T-helper 2 cell treated with Interferon-gamma antibody and Interleukin-4, amounts not matched to agents 100 ng/mL and 5 ng/mL, for 36 hours (primary cell): ENCODE measurements at regions not wholly inside any gene's neighbourhood (a gene's known extent, or its start where the extent isn't known, plus 50 kb on each side); places are given as distances from the start of the nearest gene placed in this dataset.

Experiments
- intact Hi-C: fragments of 100-400 bp; cut with micrococcal nuclease; formaldehyde crosslinking; loops from one replicate; pipeline ENCODE4 v1.15.1; 2023

DNA sequence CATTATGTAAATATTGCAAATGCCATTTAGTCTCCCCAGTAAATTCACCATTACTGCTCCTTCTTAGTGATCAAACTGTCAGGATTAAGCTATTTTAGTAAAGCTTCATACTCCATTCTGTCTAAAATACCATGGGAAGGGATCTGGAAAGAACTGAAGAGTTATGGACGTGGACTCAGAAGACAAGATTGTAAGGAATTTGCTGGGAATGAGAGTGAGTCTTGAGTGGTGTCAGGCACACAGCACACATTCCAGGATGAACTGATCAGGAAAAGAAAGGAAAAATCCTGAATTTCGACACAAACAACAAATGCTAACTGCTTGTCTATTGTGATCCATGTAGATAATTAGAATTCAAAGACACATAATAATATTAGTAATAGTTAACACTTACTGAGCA, 311.0 kb downstream of the CENPC start:
- intact Hi-C loops, result no loop called here

GRCh38 chr4:67229148-67229547, 316.2 kb downstream of the CENPC start:
- intact Hi-C loops, result no loop called here

DNA sequence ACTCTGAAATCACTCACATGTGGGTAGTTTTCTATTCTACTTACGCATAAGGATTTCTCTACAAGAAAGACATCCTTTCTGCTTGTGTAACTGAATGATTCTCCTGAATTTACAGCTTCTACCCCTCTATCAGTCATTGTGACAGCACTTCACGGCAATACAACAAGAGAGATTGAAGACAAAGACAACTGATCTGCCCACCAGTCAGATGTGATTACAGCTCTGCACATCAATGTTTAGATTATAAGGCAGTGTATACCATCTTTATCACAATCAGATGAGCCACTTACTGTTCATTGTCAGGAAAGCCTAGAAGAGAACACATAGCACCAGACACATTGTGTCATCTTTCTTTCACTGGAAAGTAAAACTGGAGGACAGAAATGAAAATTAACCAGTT, 324.4 kb downstream of the CENPC start:
- intact Hi-C loops, result no loop called here

GRCh38 chr4:67218883-67219282, 326.4 kb downstream of the CENPC start:
- intact Hi-C loops, result no loop called here

- intact Hi-C loops, result no loop called here
Measured at GRCh38 chr4:67207941-67208441, 337.3 kb downstream of the CENPC start.

DNA sequence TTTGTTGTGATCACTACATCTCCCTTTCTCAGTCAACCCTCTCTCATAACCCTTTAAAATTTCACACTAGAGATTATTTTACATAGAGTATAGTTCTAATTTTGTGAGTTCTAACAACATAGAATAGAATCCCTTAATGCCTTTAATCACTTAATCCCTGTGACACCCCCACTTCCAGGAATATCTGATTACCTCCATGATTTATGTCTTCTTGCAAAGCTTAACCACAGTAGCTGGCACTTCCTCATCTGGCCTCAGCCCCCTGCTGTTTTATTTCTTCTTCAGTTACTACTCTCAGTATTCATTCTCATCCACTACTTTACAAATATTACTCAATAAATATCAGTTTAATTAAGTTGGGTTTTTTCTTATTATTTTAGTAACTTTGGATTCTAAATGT, 340.9 kb downstream of the CENPC start:
- intact Hi-C loops, result no loop called here

GRCh38 chr4:67201334-67201733, 344.0 kb downstream of the CENPC start:
- intact Hi-C loops, result no loop called here

GRCh38 chr4:67198727-67199126, 346.6 kb downstream of the CENPC start:
- intact Hi-C loops, result no loop called here

DNA sequence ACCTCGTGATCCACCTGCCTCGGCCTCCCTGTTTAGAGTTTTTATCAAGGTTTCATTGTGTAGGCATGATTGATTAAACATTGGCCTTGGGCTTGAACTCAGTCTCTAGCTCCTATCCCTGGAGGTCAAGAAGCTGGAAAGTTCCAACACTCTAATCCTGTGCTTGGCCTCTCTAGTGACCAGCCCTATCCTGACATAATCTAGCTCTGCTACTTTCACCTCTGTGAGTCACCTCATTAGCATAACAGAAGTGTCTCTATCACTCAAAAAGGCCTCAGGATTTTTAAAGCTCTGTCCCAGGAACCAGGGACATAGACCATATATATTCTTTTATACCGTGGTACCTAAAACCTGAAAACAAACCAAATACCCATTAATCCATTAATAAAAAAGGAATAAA, 377.5 kb downstream of the CENPC start:
- intact Hi-C loops, result no loop called here

GRCh38 chr4:67162690-67163089, 382.6 kb downstream of the CENPC start:
- intact Hi-C loops, result no loop called here

- intact Hi-C loops, result no loop called here
Measured at GRCh38 chr4:67161311-67161710, 384.0 kb downstream of the CENPC start.

DNA sequence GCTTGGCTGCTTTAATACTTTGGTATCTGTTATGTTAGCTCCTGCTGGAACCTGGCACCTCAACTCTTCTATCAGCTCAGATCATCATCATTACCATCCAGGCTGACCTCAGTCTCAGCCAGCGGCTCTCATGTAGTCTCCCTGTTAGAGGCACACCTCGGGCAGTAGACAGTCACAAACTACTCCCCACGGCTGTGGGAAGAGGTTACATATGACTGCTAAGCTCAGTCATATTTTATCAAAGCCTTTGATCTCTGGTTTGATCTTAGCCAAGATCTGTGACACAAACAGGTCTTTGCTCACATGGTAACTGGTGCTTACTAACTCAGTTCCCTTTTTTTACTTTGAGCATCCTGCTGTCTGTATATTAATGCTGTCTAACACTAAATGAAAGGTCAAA, 384.9 kb downstream of the CENPC start:
- intact Hi-C loops, result no loop called here

GRCh38 chr4:67158666-67159065, 386.6 kb downstream of the CENPC start:
- intact Hi-C loops, result no loop called here

DNA sequence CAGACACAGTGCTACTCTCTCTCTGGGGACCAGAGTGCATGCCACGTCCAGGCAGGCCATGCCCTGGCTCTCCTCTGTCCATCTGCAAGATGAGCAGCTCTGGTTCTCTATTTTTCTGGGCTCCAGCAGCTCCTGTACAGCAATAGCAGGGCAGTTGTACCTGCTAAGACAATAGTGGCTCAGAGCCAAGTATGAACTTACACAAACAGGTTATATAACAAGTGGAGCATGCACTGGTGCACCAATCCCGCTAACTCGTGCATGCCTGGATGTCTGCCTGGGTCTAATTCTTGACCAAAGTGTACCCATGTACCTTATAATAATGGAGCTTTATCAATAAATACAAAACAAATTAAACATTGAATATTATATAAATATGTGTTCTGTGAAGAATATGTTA, 392.3 kb downstream of the CENPC start:
- intact Hi-C loops, result no loop called here

- intact Hi-C loops, result no loop called here
Measured at GRCh38 chr4:67151376-67152343, 393.6 kb downstream of the CENPC start.

- intact Hi-C loops, result no loop called here
Measured at GRCh38 chr4:67141586-67141985, 403.7 kb downstream of the CENPC start.

DNA sequence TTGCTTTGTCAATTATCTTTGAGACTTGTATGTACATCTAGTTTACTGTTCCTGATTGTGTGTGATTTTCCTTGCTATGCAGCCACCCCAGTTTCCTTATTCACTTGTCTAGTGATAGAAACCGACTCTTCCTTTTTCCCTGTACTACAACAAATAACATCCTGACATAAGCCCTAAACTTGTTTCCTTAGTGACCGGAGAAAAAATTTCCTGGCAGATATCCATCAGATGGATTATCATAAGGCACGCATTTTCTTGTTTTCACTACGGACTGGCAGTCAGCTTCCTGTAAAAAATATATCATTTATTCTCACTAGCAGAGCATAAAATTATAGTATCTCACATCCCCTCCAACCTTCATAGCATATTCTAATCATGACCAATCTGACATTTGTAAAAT, 410.7 kb downstream of the CENPC start:
- intact Hi-C loops, result no loop called here

- intact Hi-C loops, result no loop called here
Measured at GRCh38 chr4:67133162-67133561, 412.1 kb downstream of the CENPC start.

DNA sequence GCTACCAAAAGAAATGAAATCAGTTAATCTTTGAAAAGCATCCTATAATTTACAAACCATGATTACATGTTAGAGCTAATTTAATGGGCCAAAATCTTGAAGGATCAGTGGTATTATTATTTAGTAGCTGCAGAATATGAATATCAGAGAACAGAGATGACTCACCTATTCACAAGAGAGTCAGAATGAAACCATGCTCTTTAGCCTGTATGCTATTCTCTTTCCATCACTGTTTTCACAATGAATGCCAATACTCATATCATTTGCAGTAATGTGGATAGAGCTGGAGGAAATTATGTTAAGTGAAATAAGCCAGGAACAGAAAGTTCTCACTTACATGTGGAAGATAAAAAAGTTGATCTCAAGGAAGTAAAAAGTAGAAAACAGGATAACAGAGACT, 414.1 kb downstream of the CENPC start:
- intact Hi-C loops, result no loop called here

DNA sequence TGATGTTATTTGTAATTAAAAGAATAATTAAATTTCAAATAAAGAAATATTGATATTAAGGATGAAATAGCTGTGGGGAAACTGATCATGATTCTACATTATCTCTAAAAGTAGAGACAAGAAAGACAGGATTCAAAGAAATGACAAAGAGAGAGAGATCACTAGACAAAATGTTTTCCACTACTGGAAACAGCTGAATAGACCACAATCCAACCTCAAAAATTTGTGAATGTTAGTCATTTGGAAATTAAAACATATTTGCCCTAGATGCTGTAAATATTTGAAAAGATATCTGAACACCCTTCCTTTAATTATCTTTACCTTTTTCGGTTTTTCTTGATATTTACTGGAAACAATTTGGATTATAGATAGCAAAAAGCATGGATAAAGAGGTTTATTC, 414.9 kb downstream of the CENPC start:
- intact Hi-C loops, result no loop called here

DNA sequence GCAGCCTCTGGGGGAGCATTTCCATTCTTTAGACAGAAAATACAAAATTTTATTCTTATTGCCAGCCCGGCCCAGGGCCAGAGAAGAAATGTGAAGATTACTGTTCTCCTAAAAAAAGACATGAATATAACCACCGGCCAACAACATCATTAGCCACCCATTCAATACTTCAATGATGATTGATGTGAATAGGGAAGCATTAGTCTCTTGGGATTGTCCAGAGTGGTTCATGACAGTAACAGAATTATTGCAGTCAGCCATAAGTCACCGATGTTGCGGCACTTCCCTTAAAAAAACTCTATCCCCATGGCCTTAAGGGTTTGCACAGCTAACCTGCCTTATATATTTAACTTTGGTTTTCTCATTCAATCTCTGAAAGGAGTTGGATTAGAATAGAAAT, 418.7 kb downstream of the CENPC start:
- intact Hi-C loops, result no loop called here

GRCh38 chr4:67125636-67126514, 419.4 kb downstream of the CENPC start:
- intact Hi-C loops, result no loop called here
